ENCODE measurements at regions not wholly inside any gene's neighbourhood (a gene's known extent, or its start where the extent isn't known, plus 50 kb on each side); places are given as distances from the start of the nearest gene placed in this dataset.
A peak's percentile ranks its signal among the peaks of the same experiment; 100 is the strongest.

DNA sequence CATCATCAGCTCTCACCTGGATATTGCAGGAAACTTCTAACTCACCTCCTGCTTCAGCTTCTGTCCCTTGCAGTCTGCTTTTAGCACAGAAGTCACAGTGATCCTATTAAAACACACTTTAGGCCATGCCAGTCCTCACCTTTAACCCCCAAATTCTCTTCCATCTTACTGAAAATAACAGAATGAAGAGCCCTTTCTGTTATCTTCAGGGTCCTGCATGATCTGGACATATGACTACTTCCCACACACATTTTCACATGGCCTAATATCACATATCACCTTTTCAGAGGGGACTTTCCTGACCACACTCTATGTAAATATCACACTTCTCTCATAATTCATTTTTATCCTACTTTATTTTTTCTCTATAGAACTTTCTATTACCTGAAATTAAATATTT lies 550.6 kb upstream of the CLINT1 start:
- CTCF ChIA-PET = interaction anchor here (1.3 to 1.7 kb wide), 3 partner anchors 9 to 55 kb away, joined by 3 to 7 read pairs (median 3); no protein-coding TSS in a partner anchor
- RAD21 ChIA-PET (ENCODE audit: unreplicated experiment) = interaction anchor here (0.9 to 5.7 kb wide), 8 partner anchors 10 to 542 kb away, joined by 3 to 34 read pairs (median 4); no protein-coding TSS in a partner anchor
- Histone ChIP-seq H2AFZ (ENCODE audit: control insufficient read depth, low read depth, low read length) (peak overlapping the region; percentile 59), H4K20me1 (ENCODE audit: control insufficient read depth, insufficient read depth) (no peaks in the 10 kb centered on the region), H3K9ac (ENCODE audit: control insufficient read depth, insufficient read depth, low read length) (peak overlapping the region; percentile 36), H3K4me2 (ENCODE audit: control insufficient read depth, insufficient read depth) (peak overlapping the region; percentile 11), H3K27ac (ENCODE audit: control insufficient read depth, insufficient read depth) (peak overlapping the region; percentile 54; the same call in 1 of the 2 replicates), H3K27me3 (replicated peaks in 1 of 2; ENCODE audit: control insufficient read depth in 2 of 2, insufficient read depth in 2 of 2, low read length in 1 of 2) (no peaks in the 10 kb centered on the region), H3K36me3 (ENCODE audit: control insufficient read depth in 2 of 2, insufficient read depth in 2 of 2, low read length in 1 of 2) (no peaks in the 10 kb centered on the region), H3K79me2 (ENCODE audit: control insufficient read depth, insufficient read depth, low read length) (no peaks in the 10 kb centered on the region), H3K9me3 (replicated peaks; ENCODE audit: control insufficient read depth, insufficient read depth, low read length) (peaks cover 2% of the 10 kb centered on the region; the same call in 2 of the 3 replicates), H3K4me1 (ENCODE audit: control insufficient read depth, insufficient read depth, low read length) (peaks cover 5% of the 10 kb centered on the region; the same call in 1 of the 2 replicates), H3K4me3 (no peak overlapping the region)
- in situ Hi-C loops (cut with MboI) (no loop called here), intact Hi-C loops (cut with micrococcal nuclease; ENCODE audit: unreplicated experiment) (loop anchor here (10.0 kb wide), 1 partner anchor 545 kb away; no protein-coding TSS in a partner anchor)
- DNase-seq (ENCODE audit: low read depth, low spot score) (peak; percentile 49), FAIRE-seq (no peak), ATAC-seq (peak; percentile 86)
- no TSS peak for BruUV-seq (replicated peaks)
- SMC1A ChIA-PET (ENCODE audit: uncharacterized antibody, unreplicated experiment) = interaction anchor here (0.6 to 7.6 kb wide), 17 partner anchors 9 to 684 kb away, joined by 3 to 62 read pairs (median 4); no protein-coding TSS in a partner anchor
- POLR2A ChIA-PET = interaction anchor here (1.0 to 1.6 kb wide), 3 partner anchors 22 to 283 kb away, joined by 3 to 6 read pairs (median 3); no protein-coding TSS in a partner anchor
- TF ChIP-seq CBX5 (IDR thresholded peaks at IDR 0.05; ENCODE audit: low read depth) (0 out of 2 replicates have a peak, but pooled peaks have one; percentile 55), CHD1 (IDR thresholded peaks at IDR 0.05; ENCODE audit: low read depth, low read length) (no peak), BMI1 (IDR thresholded peaks at IDR 0.05; ENCODE audit: borderline replicate concordance) (peak; percentile 62; the same call in 1 of the 2 replicates), SREBF2 (IDR thresholded peaks at IDR 0.05; ENCODE audit: low read length) (no peak), HDGF (IDR thresholded peaks at IDR 0.05) (0 out of 2 replicates have a peak, but pooled peaks have one; percentile 38), RUNX3 (IDR thresholded peaks at IDR 0.05; ENCODE audit: low read length) (peak; percentile 86), POLR2A (IDR thresholded peaks at IDR 0.05; ENCODE audit: low read depth, low read length) (no peak), NFIC (IDR thresholded peaks at IDR 0.05; ENCODE audit: low read depth, low read length) (peak; percentile 56; the same call in 1 of the 2 replicates), MEF2B (IDR thresholded peaks at IDR 0.05; ENCODE audit: partially characterized antibody, poor library complexity, severe bottlenecking) (peak; percentile 70), CBX3 (IDR thresholded peaks at IDR 0.05; ENCODE audit: borderline replicate concordance, low read depth) (no peak), CBFB (IDR thresholded peaks at IDR 0.05; ENCODE audit: low read depth) (peak; percentile 37; the same call in 1 of the 2 replicates), YY1 (IDR thresholded peaks at IDR 0.05; ENCODE audit: low read depth, low read length) (no peak), SMAD1 (IDR thresholded peaks at IDR 0.05; ENCODE audit: low read depth, partially characterized antibody) (peak; percentile 50), TCF12 (IDR thresholded peaks at IDR 0.05; ENCODE audit: low read depth, low read length) (0 out of 2 replicates have a peak, but pooled peaks have one; percentile 40), DPF2 (IDR thresholded peaks at IDR 0.05) (peak; percentile 63; the same call in 1 of the 2 replicates)
- TF ChIP-seq, protein P1, sequence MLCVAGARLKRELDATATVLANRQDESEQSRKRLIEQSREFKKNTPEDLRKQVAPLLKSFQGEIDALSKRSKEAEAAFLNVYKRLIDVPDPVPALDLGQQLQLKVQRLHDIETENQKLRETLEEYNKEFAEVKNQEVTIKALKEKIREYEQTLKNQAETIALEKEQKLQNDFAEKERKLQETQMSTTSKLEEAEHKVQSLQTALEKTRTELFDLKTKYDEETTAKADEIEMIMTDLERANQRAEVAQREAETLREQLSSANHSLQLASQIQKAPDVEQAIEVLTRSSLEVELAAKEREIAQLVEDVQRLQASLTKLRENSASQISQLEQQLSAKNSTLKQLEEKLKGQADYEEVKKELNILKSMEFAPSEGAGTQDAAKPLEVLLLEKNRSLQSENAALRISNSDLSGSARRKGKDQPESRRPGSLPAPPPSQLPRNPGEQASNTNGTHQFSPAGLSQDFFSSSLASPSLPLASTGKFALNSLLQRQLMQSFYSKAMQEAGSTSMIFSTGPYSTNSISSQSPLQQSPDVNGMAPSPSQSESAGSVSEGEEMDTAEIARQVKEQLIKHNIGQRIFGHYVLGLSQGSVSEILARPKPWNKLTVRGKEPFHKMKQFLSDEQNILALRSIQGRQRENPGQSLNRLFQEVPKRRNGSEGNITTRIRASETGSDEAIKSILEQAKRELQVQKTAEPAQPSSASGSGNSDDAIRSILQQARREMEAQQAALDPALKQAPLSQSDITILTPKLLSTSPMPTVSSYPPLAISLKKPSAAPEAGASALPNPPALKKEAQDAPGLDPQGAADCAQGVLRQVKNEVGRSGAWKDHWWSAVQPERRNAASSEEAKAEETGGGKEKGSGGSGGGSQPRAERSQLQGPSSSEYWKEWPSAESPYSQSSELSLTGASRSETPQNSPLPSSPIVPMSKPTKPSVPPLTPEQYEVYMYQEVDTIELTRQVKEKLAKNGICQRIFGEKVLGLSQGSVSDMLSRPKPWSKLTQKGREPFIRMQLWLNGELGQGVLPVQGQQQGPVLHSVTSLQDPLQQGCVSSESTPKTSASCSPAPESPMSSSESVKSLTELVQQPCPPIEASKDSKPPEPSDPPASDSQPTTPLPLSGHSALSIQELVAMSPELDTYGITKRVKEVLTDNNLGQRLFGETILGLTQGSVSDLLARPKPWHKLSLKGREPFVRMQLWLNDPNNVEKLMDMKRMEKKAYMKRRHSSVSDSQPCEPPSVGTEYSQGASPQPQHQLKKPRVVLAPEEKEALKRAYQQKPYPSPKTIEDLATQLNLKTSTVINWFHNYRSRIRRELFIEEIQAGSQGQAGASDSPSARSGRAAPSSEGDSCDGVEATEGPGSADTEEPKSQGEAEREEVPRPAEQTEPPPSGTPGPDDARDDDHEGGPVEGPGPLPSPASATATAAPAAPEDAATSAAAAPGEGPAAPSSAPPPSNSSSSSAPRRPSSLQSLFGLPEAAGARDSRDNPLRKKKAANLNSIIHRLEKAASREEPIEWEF (IDR thresholded peaks at IDR 0.05; ENCODE audit: insufficient replicate concordance, low read depth, low read length) = peak; percentile 75
- TF ChIP-seq, protein P2, sequence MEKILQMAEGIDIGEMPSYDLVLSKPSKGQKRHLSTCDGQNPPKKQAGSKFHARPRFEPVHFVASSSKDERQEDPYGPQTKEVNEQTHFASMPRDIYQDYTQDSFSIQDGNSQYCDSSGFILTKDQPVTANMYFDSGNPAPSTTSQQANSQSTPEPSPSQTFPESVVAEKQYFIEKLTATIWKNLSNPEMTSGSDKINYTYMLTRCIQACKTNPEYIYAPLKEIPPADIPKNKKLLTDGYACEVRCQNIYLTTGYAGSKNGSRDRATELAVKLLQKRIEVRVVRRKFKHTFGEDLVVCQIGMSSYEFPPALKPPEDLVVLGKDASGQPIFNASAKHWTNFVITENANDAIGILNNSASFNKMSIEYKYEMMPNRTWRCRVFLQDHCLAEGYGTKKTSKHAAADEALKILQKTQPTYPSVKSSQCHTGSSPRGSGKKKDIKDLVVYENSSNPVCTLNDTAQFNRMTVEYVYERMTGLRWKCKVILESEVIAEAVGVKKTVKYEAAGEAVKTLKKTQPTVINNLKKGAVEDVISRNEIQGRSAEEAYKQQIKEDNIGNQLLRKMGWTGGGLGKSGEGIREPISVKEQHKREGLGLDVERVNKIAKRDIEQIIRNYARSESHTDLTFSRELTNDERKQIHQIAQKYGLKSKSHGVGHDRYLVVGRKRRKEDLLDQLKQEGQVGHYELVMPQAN (conservative IDR thresholded peaks at IDR 0.05) = no peak
- TF ChIP-seq, protein P3, sequence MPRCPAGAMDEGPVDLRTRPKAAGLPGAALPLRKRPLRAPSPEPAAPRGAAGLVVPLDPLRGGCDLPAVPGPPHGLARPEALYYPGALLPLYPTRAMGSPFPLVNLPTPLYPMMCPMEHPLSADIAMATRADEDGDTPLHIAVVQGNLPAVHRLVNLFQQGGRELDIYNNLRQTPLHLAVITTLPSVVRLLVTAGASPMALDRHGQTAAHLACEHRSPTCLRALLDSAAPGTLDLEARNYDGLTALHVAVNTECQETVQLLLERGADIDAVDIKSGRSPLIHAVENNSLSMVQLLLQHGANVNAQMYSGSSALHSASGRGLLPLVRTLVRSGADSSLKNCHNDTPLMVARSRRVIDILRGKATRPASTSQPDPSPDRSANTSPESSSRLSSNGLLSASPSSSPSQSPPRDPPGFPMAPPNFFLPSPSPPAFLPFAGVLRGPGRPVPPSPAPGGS (IDR thresholded peaks at IDR 0.05; ENCODE audit: borderline replicate concordance, insufficient read depth, low read depth, low read length, poor library complexity, severe bottlenecking) = peak; percentile 84
